ENCODE measurements at regions not wholly inside any gene's neighbourhood (a gene's known extent, or its start where the extent isn't known, plus 50 kb on each side); places are given as distances from the start of the nearest gene placed in this dataset.
"Not testable (repeated sequence)": the region's sequence is repeated elsewhere in the genome, so short reads cannot be mapped to it uniquely, and the experiment has no call there.

DNA sequence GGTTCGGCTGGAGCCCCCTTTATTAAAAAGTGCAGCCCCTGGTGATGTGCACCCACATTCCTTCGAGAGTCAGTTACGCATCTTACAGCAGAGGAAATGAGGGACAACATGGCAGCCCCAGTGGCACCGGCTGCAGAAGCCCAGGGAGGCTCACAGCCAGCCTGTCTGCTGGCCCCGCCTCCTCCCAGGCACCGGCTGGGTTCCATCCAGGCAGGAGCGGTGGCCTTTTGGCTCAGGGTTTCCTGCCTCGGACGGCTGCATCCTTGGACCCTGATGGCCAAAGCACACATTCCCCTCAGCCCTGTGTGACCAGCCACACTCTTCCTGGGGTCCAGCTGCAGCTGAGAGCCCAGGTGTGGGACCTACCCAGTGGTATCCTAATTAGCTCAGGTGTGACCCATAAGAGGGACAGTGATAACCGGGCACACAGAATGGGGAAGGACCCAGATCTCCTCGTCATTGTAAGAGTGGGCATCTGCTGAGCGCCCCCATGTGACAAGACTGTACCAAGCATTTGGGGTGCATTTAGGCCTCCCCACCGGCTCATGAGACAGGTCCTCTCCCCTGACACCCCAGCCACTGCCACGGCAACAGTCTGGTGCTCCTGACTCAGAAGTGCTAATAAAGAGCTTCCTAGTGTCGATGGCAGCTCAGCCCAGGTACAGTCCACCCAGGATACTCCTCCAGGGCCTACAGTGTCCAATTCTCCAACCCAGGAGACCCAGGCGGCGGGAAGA lies 63.3 kb upstream of the CHST15 start:
- peaks cover 0 to 4% (median 0%) of the 10 kb centered on the region in 9 donors for H3K9me3 Mint-ChIP-seq
- ATAC-seq: no peak
- POLR2A ChIA-PET: no interaction called here
- peaks cover 2 to 21% (median 13%) of the 10 kb centered on the region in 5 donors for H3K27me3 Mint-ChIP-seq
- no peak overlapping the region for H3K27ac Mint-ChIP-seq
- H3K4me3 Mint-ChIP-seq: no peak overlapping the region
- peaks cover 0 to 1% (median 0%) of the 10 kb centered on the region in 4 donors for H3K4me1 Mint-ChIP-seq
- DNase-seq: peak in 1 of 10 donors; percentile 45
- peaks cover 0 to 4% (median 0%) of the 10 kb centered on the region in 3 donors for H3K36me3 Mint-ChIP-seq

DNA sequence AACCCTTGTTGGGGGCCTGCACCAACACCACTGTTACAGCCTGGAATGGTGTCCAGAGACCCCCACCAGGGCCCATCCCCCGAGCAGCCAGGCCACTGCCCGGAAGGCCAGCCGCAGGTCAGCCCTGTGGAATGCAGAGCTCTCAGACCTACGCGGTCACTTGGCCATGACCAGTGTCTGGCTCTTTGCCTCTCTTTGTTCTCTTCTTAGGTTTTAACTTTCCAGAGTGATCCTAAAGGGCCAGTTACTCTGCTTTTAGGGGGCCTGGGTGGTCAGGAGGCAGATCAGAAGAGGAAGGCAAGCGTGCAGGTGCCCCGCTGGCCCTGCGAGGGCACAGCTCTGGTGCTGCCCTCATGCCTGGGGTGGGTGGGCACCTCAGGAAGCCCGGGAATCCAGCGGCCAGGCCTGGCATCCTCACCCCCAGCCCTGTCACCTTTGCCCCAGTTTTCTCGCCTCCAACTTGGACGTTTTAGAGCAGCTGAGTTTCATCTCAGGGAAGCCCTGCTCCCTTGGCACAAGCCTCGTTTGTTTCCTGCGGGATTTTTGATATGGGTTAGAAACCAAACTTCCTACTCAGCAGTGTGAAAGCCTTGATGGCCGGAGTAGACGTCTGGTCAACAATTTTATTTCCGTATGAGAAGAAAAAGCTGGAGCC lies 62.5 kb upstream of the CHST15 start:
- H3K9me3 Mint-ChIP-seq: peaks cover 0 to 4% (median 0%) of the 10 kb centered on the region in 9 donors
- ATAC-seq: no peak
- H3K27ac Mint-ChIP-seq: peak overlapping the region in 1 of 10 donors; percentile 38
- peaks cover 5 to 25% (median 16%) of the 10 kb centered on the region in 5 donors for H3K27me3 Mint-ChIP-seq
- POLR2A ChIA-PET: no interaction called here
- peaks cover 0 to 4% (median 0%) of the 10 kb centered on the region in 3 donors for H3K36me3 Mint-ChIP-seq
- H3K4me3 Mint-ChIP-seq: no peak overlapping the region
- peak in 1 of 10 donors; percentile 53 for DNase-seq
- H3K4me1 Mint-ChIP-seq: peaks cover 0 to 7% (median 2%) of the 10 kb centered on the region in 4 donors

DNA sequence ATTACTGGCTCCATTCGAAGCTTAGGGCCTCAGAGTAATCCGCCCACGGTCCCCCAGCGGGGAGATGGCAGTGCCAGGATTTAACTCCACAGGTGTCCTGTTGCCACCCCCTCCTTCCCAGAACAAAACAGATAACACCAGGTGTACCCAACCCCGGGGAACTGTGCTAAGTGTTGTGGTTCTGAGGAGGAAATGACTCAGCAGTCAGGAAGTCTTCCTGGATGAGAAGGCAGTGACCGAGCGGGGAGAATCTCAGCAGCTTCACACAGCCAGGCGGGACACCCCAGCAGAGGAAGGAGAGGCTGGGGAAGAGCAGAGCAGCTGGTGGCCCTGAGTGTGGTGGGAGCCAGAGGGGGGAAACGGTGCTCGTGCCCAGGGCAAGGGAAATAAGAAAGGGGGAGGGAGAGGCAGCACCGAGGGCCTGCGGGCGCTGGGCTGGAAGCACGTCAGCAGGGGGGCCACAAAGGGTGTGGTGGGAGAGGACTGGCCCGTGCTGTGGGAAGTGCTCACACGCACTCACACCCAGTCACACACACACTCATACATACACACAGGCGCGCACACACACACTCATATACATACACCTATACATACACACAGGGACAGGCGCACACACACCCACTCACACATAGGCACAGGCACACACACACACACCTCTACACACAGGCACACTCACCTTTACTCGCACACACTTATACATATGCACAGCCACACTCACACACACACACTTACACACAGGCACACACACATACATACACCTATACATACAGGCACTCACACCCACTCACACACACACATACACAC lies 59.8 kb upstream of the CHST15 start:
- ATAC-seq: peak; percentile 46 to 73
- Mint-ChIP-seq H3K27ac (peak overlapping the region in 2 of 10 donors; percentile 7 to 60), H3K36me3 (peaks cover 0 to 4% (median 0%) of the 10 kb centered on the region in 3 donors), H3K9me3 (peaks cover 0 to 4% (median 0%) of the 10 kb centered on the region in 9 donors), H3K4me3 (no peak overlapping the region), H3K27me3 (peaks cover 7 to 28% (median 19%) of the 10 kb centered on the region in 5 donors), H3K4me1 (peaks cover 0 to 22% (median 2%) of the 10 kb centered on the region in 4 donors)
- POLR2A ChIA-PET: no interaction called here
- DNase-seq: peak in 5 of 10 donors; percentile 2 to 58 (median 13)

DNA sequence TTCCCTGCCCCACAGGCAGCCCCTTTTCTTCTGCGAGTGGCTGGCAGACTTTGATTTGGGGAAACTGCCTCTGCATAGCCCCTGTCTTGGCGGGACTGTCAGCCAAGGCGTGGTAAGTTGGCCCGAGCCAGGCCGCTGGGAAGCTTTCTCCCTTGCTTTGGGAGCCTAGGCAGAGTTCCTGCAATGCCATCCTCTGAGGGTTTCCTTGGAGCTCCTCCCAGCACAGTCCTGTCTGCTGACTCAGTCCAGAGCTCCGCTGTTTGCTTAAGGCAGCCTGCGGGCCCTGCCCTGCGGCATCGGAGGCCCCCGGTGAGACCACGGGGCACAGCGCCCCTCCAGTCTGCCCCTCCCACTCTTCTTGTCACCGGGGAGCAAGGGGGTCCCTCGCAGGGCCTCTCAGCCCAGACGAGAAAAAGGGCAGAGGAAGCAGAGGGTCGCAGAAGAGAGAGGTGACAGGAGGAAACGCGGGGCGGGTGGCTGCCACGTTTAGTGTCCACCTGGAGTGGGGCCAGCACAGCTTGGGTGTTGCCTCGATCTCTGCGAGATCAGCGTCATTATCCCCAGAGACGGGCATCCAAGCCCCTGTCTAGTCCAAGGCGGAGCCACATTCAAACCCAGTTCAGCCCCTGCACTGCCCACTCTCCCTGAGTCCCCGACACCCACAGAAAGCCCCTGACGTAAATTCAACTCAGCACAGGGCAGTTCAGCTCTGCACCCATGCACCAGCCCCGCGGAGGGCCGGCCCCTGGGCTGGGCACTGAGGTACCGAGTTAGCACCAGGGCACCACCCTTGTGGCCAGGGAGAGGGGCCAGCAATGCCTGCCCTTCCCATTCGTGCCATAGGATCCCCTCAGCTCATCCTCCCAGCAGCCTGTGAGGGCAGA lies 59.0 kb upstream of the CHST15 start:
- DNase-seq (peak in 1 of 10 donors; percentile 44), ATAC-seq (peak; percentile 14 to 25)
- Mint-ChIP-seq H3K4me1 (peaks cover 0 to 22% (median 2%) of the 10 kb centered on the region in 4 donors), H3K9me3 (no peaks in the 10 kb centered on the region), H3K27ac (peak overlapping the region in 1 of 10 donors; percentile 60), H3K27me3 (peaks cover 7 to 28% (median 21%) of the 10 kb centered on the region in 5 donors), H3K4me3 (peak overlapping the region in 3 of 10 donors; percentile 8 to 26 (median 24)), H3K36me3 (no peaks in the 10 kb centered on the region)
- POLR2A ChIA-PET: no interaction called here

DNA sequence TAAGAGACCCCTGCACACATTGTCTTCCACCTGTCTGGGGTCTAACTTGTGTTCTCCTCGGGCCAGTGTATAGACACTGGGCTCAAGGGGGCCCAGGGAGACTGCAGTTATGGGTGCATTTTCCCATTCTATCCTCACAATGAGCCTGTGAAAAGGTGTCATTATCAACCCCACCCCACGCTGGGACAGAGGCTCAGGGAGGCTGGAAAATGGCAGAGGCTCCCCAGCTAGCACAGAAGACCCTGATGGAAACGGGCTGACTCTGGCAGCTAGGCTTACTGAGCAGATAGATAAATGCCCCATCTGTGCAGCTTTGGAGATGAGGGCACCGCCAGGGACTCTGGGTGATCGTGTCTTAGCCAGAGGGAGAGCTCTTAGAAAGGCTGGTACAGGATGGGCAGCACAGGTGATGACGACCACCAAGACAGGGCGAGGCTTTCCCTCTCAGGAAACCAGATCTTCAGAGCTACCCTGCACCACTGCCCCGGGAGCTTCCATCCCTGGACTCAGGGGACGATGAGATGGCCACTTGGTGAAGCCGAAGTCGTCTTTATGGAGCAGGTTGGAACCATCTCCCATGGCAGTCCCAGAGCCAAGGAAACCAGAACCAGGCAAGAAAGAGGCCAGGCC lies 58.2 kb upstream of the CHST15 start:
- POLR2A ChIA-PET: no interaction called here
- no peaks in the 10 kb centered on the region for H3K9me3 Mint-ChIP-seq
- ATAC-seq (no peak), DNase-seq (peak in 1 of 10 donors; percentile 35)
- peaks cover 7 to 28% (median 21%) of the 10 kb centered on the region in 5 donors for H3K27me3 Mint-ChIP-seq
- H3K4me1 Mint-ChIP-seq: peaks cover 0 to 22% (median 2%) of the 10 kb centered on the region in 4 donors
- H3K27ac Mint-ChIP-seq: peak overlapping the region in 1 of 10 donors; percentile 36
- H3K36me3 Mint-ChIP-seq: no peaks in the 10 kb centered on the region
- peak overlapping the region in 3 of 10 donors; percentile 14 to 53 (median 25) for H3K4me3 Mint-ChIP-seq

DNA sequence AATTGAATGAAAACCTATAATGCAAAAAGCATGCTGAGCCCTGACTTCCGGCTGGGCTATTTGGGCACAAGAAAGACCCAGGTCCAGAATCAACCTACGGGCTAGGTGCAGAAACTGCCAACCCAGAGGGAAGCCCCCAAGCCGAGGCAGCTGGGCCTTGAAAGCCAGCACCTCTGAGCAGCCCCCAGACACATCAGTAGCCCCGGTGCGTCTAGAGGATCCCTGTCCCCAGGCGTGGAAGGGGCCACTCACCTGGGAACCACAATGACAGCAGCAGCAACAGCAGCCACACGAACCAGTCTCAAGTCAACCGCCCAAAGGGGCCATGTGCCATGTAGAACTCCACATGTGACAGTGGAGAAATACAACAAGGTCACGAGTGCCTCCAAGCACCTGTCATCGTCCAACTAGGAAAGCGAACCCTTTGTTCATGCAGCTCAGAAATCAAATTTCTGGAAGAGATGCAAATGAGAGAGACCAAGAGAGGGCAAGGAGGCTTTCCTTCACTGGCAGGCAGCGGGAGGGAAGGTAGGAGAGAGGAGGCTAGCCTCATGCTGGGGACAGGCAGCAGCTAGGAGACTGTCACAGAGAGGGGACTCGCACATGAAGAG lies 57.5 kb upstream of the CHST15 start:
- peaks cover 7 to 28% (median 21%) of the 10 kb centered on the region in 5 donors for H3K27me3 Mint-ChIP-seq
- H3K36me3 Mint-ChIP-seq: no peaks in the 10 kb centered on the region
- H3K4me1 Mint-ChIP-seq: peaks cover 0 to 22% (median 2%) of the 10 kb centered on the region in 4 donors
- ATAC-seq: no peak
- no peaks in the 10 kb centered on the region for H3K9me3 Mint-ChIP-seq
- DNase-seq: peak in 1 of 10 donors; percentile 57
- POLR2A ChIA-PET: no interaction called here
- H3K27ac Mint-ChIP-seq: no peak overlapping the region
- peak overlapping the region in 1 of 10 donors; percentile 25 for H3K4me3 Mint-ChIP-seq

DNA sequence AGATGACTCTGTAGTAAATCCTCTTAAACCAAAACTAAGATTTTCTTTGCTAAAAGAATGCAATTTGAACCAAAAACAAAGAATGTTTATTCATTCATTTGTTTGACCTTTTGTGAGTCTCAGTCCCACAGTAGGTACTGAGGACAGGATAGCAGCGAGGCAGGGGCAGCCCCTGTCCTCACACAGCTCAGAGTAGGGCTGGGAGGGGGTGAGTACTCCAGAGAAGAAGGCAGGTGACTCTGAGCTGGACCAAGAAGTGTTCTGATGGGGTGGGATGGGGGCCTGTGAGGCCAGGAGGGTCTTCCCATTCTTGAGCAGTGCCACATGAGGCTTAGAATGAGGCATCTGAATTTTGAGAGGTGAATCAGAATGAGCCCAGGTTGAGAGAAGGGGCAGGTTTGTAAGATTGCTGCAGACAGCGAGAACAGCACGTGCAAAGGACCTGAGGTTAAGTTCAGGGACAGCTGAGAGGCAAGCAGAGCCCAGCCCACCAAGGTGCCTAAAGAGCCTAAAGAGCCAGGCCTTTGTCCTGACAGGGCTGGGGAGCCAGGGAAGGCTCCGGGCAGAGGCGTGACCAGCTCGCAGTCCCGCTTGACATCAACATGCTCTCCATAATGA lies 56.9 kb upstream of the CHST15 start:
- Mint-ChIP-seq H3K27me3 (peaks cover 7 to 28% (median 21%) of the 10 kb centered on the region in 5 donors), H3K36me3 (no peaks in the 10 kb centered on the region), H3K9me3 (no peaks in the 10 kb centered on the region), H3K4me1 (peaks cover 0 to 22% (median 2%) of the 10 kb centered on the region in 4 donors), H3K27ac (no peak overlapping the region), H3K4me3 (no peak overlapping the region)
- ATAC-seq (no peak), DNase-seq (no peak)
- POLR2A ChIA-PET: no interaction called here

DNA sequence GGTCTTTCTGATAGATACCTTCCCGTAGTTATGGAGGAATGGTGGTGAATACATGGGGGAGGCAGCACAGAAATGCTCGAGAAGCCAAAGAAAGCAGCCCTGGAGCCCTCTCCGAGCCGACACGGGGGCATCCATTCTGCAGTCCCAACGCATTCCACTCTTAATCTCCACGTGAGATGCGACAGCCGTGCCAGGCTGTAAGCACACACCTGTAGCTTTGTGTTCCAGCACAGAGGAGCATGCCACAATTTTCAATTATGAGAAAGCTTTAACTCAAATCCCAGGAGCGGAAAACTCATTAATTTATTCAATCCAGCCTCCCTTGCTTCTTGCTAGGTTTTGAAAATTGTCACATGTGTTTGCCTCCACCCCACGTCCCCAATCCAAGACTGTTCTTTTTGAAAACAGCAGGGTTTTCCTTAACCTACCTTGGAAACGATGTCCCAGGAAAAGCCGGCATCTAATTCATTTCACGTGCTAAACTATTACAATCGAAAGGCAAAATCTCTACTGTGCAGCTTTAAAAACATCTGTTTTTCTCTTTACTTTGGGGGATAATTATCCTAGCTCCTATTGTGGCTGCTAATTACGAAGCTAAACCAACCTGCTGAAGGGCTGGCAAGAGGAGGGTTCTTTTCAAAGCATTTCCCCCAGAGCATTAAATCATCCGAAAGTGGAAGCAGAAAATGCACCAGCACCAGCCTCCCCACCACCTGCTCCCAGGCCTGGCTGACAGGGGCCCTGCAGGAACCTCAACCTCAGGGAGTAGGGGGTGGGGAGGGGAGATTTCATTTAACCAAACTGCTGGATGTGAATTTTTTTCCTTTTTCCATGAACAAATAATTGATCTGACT lies 56.0 kb upstream of the CHST15 start:
- ATAC-seq (no peak), DNase-seq (no peak)
- Mint-ChIP-seq H3K9me3 (no peaks in the 10 kb centered on the region), H3K4me3 (no peak overlapping the region), H3K27ac (peak overlapping the region in 1 of 10 donors; percentile 4), H3K36me3 (no peaks in the 10 kb centered on the region), H3K4me1 (peaks cover 0 to 22% (median 2%) of the 10 kb centered on the region in 4 donors), H3K27me3 (peaks cover 7 to 28% (median 21%) of the 10 kb centered on the region in 5 donors)
- POLR2A ChIA-PET: no interaction called here

DNA sequence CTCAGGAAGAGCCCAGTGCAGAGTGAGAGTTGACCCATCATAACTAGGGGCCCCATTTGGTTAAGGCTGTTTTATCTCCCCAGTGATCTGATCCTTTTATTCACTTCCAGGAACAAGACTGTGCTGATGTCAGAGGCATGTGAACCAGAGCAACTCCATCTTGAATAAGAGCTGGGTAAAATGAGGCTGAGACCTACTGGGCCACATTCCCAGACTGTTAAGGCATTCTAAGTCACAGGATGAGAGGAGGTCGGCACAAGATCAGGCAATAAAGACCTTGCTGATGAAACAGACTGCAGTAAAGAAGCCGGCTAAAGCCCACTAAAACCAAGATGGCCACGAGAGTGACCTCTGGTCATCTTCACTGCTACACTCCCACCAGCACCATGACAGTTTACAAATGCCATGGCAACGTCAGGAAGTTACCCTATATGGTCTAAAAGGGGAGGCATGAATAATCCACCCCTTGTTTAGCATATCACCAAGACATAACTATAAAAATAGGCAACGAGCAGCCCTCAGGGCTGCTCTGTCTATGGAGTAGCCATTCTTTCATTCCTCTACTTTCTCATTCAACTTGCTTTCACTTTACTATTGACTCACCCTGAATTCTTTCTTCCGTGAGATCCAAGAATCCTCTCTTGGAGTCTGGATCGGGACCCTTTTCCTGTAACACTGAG lies 55.3 kb upstream of the CHST15 start:
- Mint-ChIP-seq H3K27me3 (peaks cover 7 to 28% (median 21%) of the 10 kb centered on the region in 5 donors), H3K4me1 (peaks cover 0 to 22% (median 2%) of the 10 kb centered on the region in 4 donors)
- H3K27ac Mint-ChIP-seq, POLR2A ChIA-PET, H3K36me3 Mint-ChIP-seq, H3K9me3 Mint-ChIP-seq, ATAC-seq, H3K4me3 Mint-ChIP-seq, DNase-seq: not testable (repeated sequence)

DNA sequence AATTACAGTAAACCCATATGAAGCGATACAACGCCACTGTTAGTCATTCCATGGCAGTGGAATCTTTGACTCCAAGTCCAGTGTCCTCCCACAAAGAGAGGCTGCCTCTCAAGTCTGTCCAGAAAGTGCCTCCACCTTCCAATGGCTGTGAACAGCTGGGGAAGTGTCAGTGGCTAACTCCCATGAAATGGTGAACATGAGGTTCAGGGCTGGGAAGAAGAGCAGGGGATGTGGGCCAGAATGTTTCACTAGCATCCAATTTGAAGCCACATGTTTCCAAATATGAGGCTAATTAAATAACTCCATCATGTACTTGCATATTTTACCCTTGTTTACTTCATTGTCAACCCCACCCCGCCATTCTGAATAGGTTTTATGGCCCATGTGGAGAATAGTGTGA lies 53.1 kb upstream of the CHST15 start:
- Mint-ChIP-seq H3K27ac (no peak overlapping the region), H3K36me3 (no peaks in the 10 kb centered on the region), H3K27me3 (peaks cover 5 to 25% (median 17%) of the 10 kb centered on the region in 5 donors), H3K9me3 (no peaks in the 10 kb centered on the region), H3K4me3 (no peak overlapping the region), H3K4me1 (peaks cover 0 to 21% (median 1%) of the 10 kb centered on the region in 4 donors)
- ATAC-seq (no peak), DNase-seq (no peak)
- POLR2A ChIA-PET: no interaction called here
